LNCaP clone FGC (cell line): ENCODE measurements at regions not wholly inside any gene's neighbourhood (a gene's known extent, or its start where the extent isn't known, plus 50 kb on each side); places are given as distances from the start of the nearest gene placed in this dataset.

Source experiments
- DNase-seq: peaks from one replicate; pipeline ENCODE4 v3.0.0-alpha.2; 2011; ENCODE audit warnings: low read depth
- H3K4me3 ChIP-seq: 2 replicates; pipeline ENCODE4 v1.5.1; 2011; ENCODE audit warnings: mild to moderate bottlenecking, low read depth, low read length, control low read depth
- CTCF ChIP-seq: IDR thresholded peaks from 2 replicates; pipeline ENCODE4 v1.5.1; 2012; ENCODE audit warnings: mild to moderate bottlenecking; ENCODE audit not compliant: control insufficient read depth, insufficient read depth; ENCODE audit errors: extremely low read depth

GRCh38 chr9:103410059-103410458 is 414.9 kb downstream of the CYLC2 start:
- TF ChIP-seq CTCF = no peak
- H3K4me3 ChIP-seq = no peak overlapping the region
- no peak for DNase-seq

GRCh38 chr9:103427696-103428095 is 432.6 kb downstream of the CYLC2 start:
- no peak for TF ChIP-seq CTCF
- no peak overlapping the region for H3K4me3 ChIP-seq
- no peak for DNase-seq

- H3K4me3 ChIP-seq = no peak overlapping the region
- TF ChIP-seq CTCF = no peak
- DNase-seq = no peak
Observed at GRCh38 chr9:103430469-103430868, 435.3 kb downstream of the CYLC2 start.

DNA sequence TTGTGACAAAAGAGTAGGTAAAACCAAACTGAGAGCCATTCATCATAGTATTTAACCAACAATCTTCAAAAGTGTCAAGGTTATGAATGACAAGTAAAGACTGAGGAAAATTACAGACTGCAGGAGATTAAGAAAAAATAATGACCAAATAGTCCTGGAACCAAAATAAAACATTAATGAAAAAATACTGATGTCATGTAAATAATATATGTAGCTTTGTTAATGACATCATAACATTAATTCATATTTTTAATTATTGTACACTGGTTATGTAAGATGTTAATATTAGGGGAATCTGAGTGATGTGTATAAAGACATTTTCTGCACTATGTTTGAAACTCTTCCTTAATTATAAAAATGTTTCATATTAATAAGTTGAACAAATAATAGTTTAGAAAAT is 436.7 kb downstream of the CYLC2 start:
- no peak for DNase-seq

GRCh38 chr9:103444176-103444575 is 449.0 kb downstream of the CYLC2 start:
- no peak for TF ChIP-seq CTCF
- H3K4me3 ChIP-seq = no peak overlapping the region
- DNase-seq = no peak

More for the DNA sequence above, 436.7 kb downstream of the CYLC2 start:
- H3K4me3 ChIP-seq = no peak overlapping the region
- TF ChIP-seq CTCF = no peak

DNA sequence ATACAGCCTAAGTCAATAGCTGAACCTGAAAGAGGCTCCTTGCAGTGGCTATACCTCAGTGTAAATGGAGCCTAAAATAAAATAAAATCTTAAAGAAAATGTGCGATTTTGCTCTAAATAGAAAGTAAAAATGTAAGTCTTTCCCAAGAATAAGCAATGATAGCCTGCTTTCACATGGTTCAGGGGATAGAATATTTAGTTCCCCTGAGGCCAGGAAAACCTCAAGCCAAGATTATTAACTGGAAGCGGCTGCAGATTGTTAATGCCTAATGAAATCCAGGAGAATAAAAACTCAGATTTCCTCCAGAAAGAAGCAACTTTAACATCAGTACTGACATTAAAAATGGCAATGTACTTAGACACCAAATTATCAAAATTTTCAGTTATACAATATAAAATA is 463.7 kb downstream of the CYLC2 start:
- no peak for TF ChIP-seq CTCF
- no peak for DNase-seq
- no peak overlapping the region for H3K4me3 ChIP-seq

GRCh38 chr9:103471241-103471640 is 476.1 kb downstream of the CYLC2 start:
- no peak overlapping the region for H3K4me3 ChIP-seq
- no peak for DNase-seq
- no peak for TF ChIP-seq CTCF
